Peyer's patch (tissue), 4 donors: ENCODE measurements at regions not wholly inside any gene's neighbourhood (a gene's known extent, or its start where the extent isn't known, plus 50 kb on each side); places are given as distances from the start of the nearest gene placed in this dataset.
"Not testable (repeated sequence)": the region's sequence is repeated elsewhere in the genome, so short reads cannot be mapped to it uniquely, and the experiment has no call there.

Experiments
- DNase-seq, 3 donors: peaks; one replicate each; pipeline ENCODE4 v3.0.0-alpha.2; 2017 to 2019
- H3K27ac ChIP-seq, 4 donors: fragments of 200-600 bp; sonication (generic); one replicate each; pipeline ENCODE4 v1.5.1; 2016 to 2019
- H3K27me3 ChIP-seq, 2 donors: fragments of 200-600 bp; sonication (generic); one replicate each; pipeline ENCODE4 v1.5.1; 2019
- H3K36me3 ChIP-seq, 3 donors: fragments of 200-600 bp; sonication (generic); one replicate each; pipeline ENCODE4 v1.5.1; 2016 to 2019
- H3K4me1 ChIP-seq, 4 donors: fragments of 200-600 bp; sonication (generic); one replicate each; pipeline ENCODE4 v1.5.1; 2016 to 2019
- H3K4me3 ChIP-seq, 4 donors: fragments of 200-600 bp; sonication (generic); 1 replicate in 3 of 4; 2 replicates in 1 of 4; pipeline ENCODE4 v1.5.1; 2016 to 2019; ENCODE audit warnings: mild to moderate bottlenecking in 1 of 4
- H3K9me3 ChIP-seq, 4 donors: fragments of 200-600 bp; sonication (generic); one replicate each; pipeline ENCODE4 v1.5.1; 2016 to 2019; ENCODE audit warnings: mild to moderate bottlenecking in 1 of 4
- POLR2A ChIP-seq, 2 donors: fragments of 450-650 bp; IDR thresholded peaks; one replicate each; pipeline ENCODE4 v1.5.1; 2017; ENCODE audit warnings: antibody characterized with exemption in 2 of 2, mild to moderate bottlenecking in 2 of 2, moderate library complexity in 2 of 2
- TF ChIP-seq, protein P1 (sequence below), 6 experiments: fragments of 450-650 bp in 4 of 6; fragments of 200-600 bp in 2 of 6; sonication (generic) in 1 of 6; IDR thresholded peaks; one replicate each; pipeline ENCODE4 v1.5.1; 2017 to 2019; ENCODE audit warnings: antibody characterized with exemption in 6 of 6, mild to moderate bottlenecking in 3 of 6, moderate library complexity in 1 of 6

DNA sequence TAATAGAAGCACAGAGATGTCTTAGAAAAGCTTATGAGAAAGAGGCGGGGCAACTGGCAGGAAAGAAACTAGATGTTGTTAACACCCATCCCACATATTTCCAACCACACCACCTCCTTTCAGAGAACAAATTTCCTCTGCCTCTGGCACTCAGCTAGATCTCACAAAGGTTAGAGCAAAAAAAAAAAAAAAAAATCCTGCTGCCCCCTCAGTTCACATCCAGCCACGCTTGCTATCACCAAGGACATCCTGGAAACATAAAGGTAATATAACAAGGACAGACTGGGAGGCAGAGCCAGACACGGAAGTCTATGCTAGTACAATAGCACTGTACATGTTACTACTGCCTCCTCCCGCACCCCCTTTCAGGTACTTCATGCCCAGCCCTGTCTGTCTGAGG is 238.0 kb upstream of the PTGER4 start:
- Histone ChIP-seq H3K36me3 (no peaks in the 10 kb centered on the region), H3K9me3 (no peaks in the 10 kb centered on the region), H3K4me1 (peaks cover 0 to 12% (median 0%) of the 10 kb centered on the region in 4 donors), H3K4me3 (no peak overlapping the region), H3K27ac (peak overlapping the region in 3 of 4 donors; percentile 13 to 74 (median 49)), H3K27me3 (no peaks in the 10 kb centered on the region)
- TF ChIP-seq, protein P1, sequence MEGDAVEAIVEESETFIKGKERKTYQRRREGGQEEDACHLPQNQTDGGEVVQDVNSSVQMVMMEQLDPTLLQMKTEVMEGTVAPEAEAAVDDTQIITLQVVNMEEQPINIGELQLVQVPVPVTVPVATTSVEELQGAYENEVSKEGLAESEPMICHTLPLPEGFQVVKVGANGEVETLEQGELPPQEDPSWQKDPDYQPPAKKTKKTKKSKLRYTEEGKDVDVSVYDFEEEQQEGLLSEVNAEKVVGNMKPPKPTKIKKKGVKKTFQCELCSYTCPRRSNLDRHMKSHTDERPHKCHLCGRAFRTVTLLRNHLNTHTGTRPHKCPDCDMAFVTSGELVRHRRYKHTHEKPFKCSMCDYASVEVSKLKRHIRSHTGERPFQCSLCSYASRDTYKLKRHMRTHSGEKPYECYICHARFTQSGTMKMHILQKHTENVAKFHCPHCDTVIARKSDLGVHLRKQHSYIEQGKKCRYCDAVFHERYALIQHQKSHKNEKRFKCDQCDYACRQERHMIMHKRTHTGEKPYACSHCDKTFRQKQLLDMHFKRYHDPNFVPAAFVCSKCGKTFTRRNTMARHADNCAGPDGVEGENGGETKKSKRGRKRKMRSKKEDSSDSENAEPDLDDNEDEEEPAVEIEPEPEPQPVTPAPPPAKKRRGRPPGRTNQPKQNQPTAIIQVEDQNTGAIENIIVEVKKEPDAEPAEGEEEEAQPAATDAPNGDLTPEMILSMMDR (IDR thresholded peaks at IDR 0.05) = no peak
- no peak for TF ChIP-seq POLR2A (IDR thresholded peaks at IDR 0.05)
- peak; percentile 29 to 79 (median 56) for DNase-seq

DNA sequence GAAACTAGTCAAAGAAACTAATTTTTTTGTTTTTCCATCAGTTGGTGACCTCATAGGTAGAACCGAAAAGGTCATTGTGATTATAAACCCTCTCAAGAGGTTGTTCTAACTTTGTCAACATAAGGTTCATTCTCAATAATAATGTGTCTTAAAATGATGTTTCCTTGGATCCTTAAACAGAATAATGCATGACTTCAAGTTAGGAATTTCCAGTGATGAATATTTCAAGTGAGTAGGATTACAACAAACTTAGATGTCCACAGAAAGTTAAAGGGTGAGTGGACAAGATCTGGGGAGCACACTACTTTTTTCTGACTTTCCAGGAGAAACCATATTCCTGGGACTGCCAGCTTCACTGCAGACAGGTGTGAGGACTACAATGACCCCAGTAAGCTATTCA is 239.0 kb upstream of the PTGER4 start:
- no peaks in the 10 kb centered on the region for H3K27me3 ChIP-seq
- DNase-seq = no peak
- H3K36me3 ChIP-seq = no peaks in the 10 kb centered on the region
- H3K4me3 ChIP-seq = no peak overlapping the region
- peaks cover 0 to 12% (median 0%) of the 10 kb centered on the region in 4 donors for H3K4me1 ChIP-seq
- H3K9me3 ChIP-seq = no peaks in the 10 kb centered on the region
- TF ChIP-seq POLR2A (IDR thresholded peaks at IDR 0.05) = no peak
- TF ChIP-seq, protein P1 (IDR thresholded peaks at IDR 0.05) = no peak
- H3K27ac ChIP-seq = no peak overlapping the region

DNA sequence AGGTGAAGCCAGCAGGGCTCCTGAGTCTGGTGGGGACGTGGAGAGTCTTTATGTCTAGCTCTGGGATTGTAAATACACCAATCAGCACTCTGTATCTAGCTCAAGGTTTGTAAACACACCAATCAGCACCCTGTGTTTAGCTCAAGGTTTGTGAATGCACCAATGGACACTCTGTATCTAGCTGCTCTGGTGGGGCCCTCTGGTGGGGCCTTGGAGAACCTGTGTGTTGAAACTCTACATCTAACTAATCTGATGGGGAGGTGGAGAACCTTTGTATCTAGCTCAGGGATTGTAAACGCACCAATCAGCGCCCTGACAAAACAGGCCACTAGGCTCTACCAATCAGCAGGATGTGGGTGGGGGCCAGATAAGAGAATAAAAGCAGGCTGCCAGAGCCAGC is 240.6 kb upstream of the PTGER4 start:
- peaks cover 0 to 12% (median 0%) of the 10 kb centered on the region in 4 donors for H3K4me1 ChIP-seq
- not testable (repeated sequence) for H3K9me3 ChIP-seq, H3K4me3 ChIP-seq, H3K36me3 ChIP-seq, DNase-seq, H3K27me3 ChIP-seq, H3K27ac ChIP-seq

DNA sequence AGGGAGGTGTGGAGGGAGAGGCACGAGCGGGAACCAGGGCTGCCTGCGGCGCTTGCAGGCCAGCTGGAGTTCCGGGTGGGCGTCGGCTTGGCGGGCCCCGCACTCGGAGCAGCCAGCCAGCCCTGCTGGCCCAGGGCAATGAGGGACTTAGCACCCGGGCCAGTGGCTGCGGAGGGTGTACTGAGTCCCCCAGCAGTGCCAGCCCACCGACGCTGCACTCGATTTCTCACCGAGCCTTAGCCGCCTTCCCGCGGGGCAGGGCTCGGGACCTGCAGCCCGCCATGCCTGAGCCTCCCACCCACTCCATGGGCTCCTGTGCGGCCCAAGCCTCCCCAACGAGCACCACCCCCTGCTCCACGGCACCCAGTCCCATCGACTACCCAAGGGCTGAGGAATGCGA is 241.1 kb upstream of the PTGER4 start:
- not testable (repeated sequence) for H3K27me3 ChIP-seq, DNase-seq, H3K9me3 ChIP-seq, H3K4me3 ChIP-seq, H3K27ac ChIP-seq, H3K36me3 ChIP-seq
- H3K4me1 ChIP-seq = peaks cover 0 to 12% (median 0%) of the 10 kb centered on the region in 4 donors

DNA sequence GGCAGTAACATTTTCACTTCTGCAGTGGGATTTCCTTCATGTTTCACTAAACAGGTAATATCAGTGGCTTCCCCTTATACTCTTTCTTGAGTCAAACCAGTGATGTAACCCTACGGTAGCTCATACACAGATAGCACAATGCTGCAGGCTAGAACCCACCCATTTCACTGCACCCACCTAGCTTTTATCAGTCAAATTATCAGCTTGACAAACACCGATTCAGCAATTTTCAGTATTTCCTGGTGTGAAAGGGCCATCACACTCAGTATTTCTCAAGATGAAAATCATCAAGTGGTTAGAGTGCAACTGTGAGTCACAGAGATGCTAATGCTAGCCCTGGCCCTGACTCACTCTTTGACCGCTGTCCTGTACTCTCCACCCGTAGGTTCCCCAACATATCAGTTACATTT is 242.3 kb upstream of the PTGER4 start:
- H3K9me3 ChIP-seq = no peaks in the 10 kb centered on the region
- TF ChIP-seq, protein P1 (IDR thresholded peaks at IDR 0.05) = no peak
- TF ChIP-seq POLR2A (IDR thresholded peaks at IDR 0.05) = no peak
- H3K27me3 ChIP-seq = no peaks in the 10 kb centered on the region
- no peak overlapping the region for H3K4me3 ChIP-seq
- DNase-seq = peak in 1 of 3 donors; percentile 80
- H3K4me1 ChIP-seq = peaks cover 0 to 12% (median 0%) of the 10 kb centered on the region in 4 donors
- H3K36me3 ChIP-seq = no peaks in the 10 kb centered on the region
- peak overlapping the region; percentile 11 to 75 (median 48) for H3K27ac ChIP-seq

DNA sequence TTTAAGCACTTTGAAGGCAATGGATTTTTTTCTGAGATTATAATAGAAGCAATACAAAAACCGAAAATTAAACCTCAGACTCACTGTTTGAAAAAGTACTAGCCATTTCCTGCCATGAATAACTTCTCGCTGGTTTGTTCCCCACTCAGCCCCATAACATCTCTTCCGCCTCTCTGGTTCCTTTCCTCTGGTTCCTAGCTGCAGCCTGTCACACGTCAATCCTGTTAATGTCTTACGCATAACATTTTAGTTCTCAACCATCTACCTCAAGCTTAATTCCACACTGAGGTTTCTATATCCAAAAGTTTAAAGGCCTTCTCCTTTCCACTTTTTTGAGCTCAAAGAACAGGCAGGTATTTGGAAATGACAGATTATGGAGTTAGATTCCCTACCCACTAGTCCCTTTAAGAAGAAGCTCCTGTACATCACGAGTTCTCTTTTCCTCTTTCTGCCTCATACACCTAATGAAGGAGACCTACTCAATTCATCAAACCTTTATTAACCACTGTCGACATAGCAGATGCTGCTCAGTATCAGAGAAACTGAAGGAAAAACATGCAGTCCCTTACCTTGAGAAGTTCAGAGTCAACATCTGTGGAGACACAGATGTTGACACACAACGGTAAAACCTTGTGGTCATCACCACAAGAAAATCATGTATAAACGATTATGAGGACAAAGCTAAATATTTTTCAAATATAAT is 243.0 kb upstream of the PTGER4 start:
- TF ChIP-seq, protein P1 (IDR thresholded peaks at IDR 0.05) = no peak
- no peak for TF ChIP-seq POLR2A (IDR thresholded peaks at IDR 0.05)
- no peaks in the 10 kb centered on the region for H3K36me3 ChIP-seq
- peaks cover 0 to 11% (median 0%) of the 10 kb centered on the region in 4 donors for H3K4me1 ChIP-seq
- H3K27me3 ChIP-seq = no peaks in the 10 kb centered on the region
- no peaks in the 10 kb centered on the region for H3K9me3 ChIP-seq
- no peak overlapping the region for H3K4me3 ChIP-seq
- peak overlapping the region; percentile 11 to 75 (median 48) for H3K27ac ChIP-seq
- peak in 2 of 3 donors; percentile 32 to 62 for DNase-seq

DNA sequence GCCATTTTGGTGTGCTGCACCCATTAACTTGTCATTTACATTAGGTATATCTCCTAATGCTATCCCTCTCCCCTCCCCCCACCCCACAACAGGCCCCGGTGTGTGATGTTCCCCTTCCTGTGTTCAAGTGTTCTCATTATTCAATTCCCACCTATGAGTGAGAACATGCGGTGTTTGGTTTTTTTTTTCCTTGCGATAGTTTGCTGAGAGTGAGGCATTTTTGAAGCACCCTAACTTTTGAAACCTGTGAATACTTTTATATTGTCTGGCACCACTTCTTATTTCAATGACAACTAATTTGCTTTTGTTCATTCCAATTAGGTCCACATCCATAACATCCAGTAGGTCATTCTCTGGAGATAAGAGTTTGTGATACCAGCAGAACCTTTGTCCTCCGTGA is 244.0 kb upstream of the PTGER4 start:
- H3K4me3 ChIP-seq, H3K27me3 ChIP-seq, DNase-seq, H3K4me1 ChIP-seq, H3K9me3 ChIP-seq, H3K36me3 ChIP-seq: not testable (repeated sequence)
- H3K27ac ChIP-seq = peak overlapping the region in 3 of 4 donors; percentile 46 to 75 (median 50)
